ENCODE measurements at regions not wholly inside any gene's neighbourhood (a gene's known extent, or its start where the extent isn't known, plus 50 kb on each side); places are given as distances from the start of the nearest gene placed in this dataset.
"Not testable (repeated sequence)": the region's sequence is repeated elsewhere in the genome, so short reads cannot be mapped to it uniquely, and the experiment has no call there.

GRCh38 chr9:91512235-91512634 lies 88.6 kb upstream of the NFIL3 start:
- not testable (repeated sequence) for FAIRE-seq; DNase-seq (ENCODE audit: low spot score in 2 of 2)

- no peak for FAIRE-seq
- no peak for DNase-seq (ENCODE audit: low spot score in 2 of 2)
These were observed 80.0 kb upstream of the NFIL3 start for GRCh38 chr9:91503673-91504081.

GRCh38 chr9:91502913-91503672 lies 79.5 kb upstream of the NFIL3 start:
- FAIRE-seq (no peak), DNase-seq (ENCODE audit: low spot score in 2 of 2) (no peak)

DNA sequence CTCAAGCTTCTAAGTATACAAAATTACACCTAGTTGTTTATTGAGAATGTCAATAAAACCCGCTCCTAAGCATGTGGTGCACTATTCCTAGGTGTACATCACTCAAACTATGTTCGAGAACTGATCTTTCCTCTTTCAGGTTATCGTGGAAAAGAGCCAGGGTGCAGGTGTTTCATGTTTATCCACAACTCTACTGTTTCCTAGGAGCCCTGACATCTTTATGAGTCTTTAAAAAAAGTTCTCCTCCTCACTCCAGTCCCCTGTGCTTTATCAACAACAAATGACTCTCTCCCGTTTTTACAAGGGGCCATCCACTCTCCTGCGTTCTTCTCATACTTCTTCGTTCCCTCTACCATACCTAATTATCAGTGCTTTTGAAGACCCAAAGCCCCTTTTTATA lies 78.8 kb upstream of the NFIL3 start:
- no peak for FAIRE-seq
- DNase-seq (ENCODE audit: low spot score in 2 of 2) = no peak

GRCh38 chr9:91500509-91501014 lies 76.9 kb upstream of the NFIL3 start:
- DNase-seq (ENCODE audit: low spot score in 2 of 2) (no peak), FAIRE-seq (no peak)

GRCh38 chr9:91496351-91496750 lies 72.7 kb upstream of the NFIL3 start:
- no peak for DNase-seq (ENCODE audit: low spot score in 2 of 2)
- FAIRE-seq = no peak

- DNase-seq (ENCODE audit: low spot score in 2 of 2) = no peak
- no peak for FAIRE-seq
These were observed 71.8 kb upstream of the NFIL3 start for GRCh38 chr9:91495450-91495849.

- FAIRE-seq (no peak), DNase-seq (ENCODE audit: low spot score in 2 of 2) (no peak)
These were observed 71.1 kb upstream of the NFIL3 start for GRCh38 chr9:91494751-91495150.

DNA sequence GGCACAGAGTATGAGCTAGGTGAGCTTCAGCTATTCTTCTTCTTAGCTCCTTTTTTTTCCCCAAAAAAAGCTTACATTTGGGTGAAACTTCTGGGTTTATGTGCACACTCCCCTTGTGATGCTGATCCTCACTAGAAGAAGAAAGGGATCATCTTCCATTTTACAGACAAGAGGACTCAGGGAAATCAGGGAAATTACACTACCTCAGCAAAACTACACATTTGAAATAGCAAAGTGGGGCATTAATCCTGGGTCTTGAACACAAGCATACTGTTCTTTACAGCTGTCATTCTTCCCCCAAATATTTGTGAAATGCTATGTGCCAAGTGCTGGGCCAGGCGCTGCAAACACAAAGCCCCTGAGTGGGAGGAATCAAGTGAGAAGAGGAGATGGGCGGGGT lies 68.6 kb upstream of the NFIL3 start:
- DNase-seq (ENCODE audit: low spot score in 2 of 2) (no peak), FAIRE-seq (no peak)

DNA sequence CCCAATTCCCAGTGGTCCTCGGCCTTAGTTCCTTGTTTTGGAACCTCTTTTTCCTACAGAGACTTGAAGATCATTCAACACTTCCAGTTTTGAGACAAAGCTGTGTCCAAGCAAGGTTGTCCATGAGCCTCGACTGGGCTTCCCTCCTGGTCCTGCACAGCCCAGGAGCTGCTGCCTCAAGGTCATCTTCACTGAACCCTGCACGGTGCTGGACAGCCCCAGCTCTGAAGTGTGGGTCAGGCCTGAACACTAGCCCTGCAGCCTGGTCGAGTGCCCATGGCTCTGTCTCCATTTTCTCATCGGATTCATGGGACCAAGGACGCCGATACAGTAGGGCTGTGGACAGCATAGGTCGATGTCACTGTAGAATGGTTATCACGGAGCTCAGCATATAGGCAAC lies 68.0 kb upstream of the NFIL3 start:
- FAIRE-seq (no peak), DNase-seq (ENCODE audit: low spot score in 2 of 2) (no peak)

GRCh38 chr9:91489361-91489899 lies 65.8 kb upstream of the NFIL3 start:
- peak in 1 of 2 donors; percentile 16 for DNase-seq (ENCODE audit: low spot score in 2 of 2)
- FAIRE-seq = no peak

GRCh38 chr9:91488341-91488740 lies 64.7 kb upstream of the NFIL3 start:
- DNase-seq (ENCODE audit: low spot score in 2 of 2) (no peak), FAIRE-seq (no peak)

- DNase-seq (ENCODE audit: low spot score in 2 of 2) (no peak), FAIRE-seq (no peak)
These were observed 63.3 kb upstream of the NFIL3 start for GRCh38 chr9:91486699-91487497.

GRCh38 chr9:91485006-91485405 lies 61.4 kb upstream of the NFIL3 start:
- FAIRE-seq = no peak
- DNase-seq (ENCODE audit: low spot score in 2 of 2) = no peak

DNA sequence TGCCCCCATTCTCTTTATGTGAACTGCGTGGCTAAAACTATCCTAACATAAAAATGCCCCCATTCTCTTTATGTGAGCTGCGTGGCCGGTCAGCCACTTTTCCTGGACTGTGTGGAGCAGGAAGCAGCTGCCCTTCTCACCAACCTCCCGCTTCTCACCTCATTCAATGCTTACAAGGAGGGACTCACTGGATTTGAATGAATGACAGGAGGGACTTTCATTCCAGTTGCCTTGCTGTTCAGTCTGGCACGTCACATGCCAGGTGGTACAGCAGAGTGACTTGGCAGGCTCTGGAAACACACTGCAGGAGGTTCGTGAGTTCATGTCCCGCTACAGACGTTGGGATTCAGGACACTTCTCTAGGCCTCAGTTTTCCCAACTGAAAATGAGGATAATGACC lies 60.2 kb upstream of the NFIL3 start:
- FAIRE-seq = no peak

GRCh38 chr9:91483189-91483691 lies 59.6 kb upstream of the NFIL3 start:
- FAIRE-seq (no peak), DNase-seq (ENCODE audit: low spot score in 2 of 2) (peak in 1 of 2 donors; percentile 29)

More for the DNA sequence above, 60.2 kb upstream of the NFIL3 start:
- no peak for DNase-seq (ENCODE audit: low spot score in 2 of 2)

DNA sequence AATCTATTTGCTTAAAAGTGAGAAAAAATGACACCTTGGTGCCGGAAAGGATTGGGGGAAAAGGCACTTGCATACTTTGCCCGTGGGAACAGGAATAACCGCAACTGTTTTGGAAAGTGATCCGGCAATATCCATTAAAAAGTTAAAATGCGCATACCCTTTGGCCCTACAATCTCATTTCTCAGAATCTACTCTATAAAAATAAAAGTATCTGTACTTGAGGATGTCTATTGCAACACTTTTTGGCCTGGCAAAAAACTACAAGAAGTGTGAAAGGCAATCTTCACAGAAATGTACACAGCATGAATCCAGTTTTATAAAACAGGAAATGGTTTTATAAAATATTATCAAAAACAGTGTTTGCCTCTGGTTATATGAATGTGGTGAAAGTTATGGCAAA lies 58.3 kb upstream of the NFIL3 start:
- FAIRE-seq (no peak), DNase-seq (ENCODE audit: low spot score in 2 of 2) (no peak)

- DNase-seq (ENCODE audit: low spot score in 2 of 2) (no peak), FAIRE-seq (no peak)
These were observed 53.5 kb upstream of the NFIL3 start for GRCh38 chr9:91477106-91477505.

DNA sequence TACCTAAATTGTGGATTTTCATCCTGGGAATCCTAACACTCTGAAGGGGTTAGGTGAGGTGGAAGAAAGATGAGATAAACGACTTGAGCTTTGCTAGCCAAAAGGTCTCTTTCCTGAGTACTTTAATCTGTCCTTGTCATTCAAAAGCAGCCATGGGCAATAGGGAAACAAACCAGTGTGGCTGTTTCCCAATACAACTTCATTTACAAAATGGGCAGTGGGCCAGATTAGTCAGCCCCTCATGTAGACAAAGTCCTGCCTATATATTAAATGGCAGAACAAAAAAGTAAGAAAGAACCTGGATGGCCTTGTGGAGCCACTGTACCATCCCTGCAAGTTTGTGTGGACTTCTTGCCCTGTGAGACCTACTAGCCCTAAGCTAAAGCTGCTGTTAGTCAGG lies 51.0 kb upstream of the NFIL3 start:
- FAIRE-seq = no peak
- DNase-seq (ENCODE audit: low spot score in 2 of 2) = no peak

All from frontal cortex (tissue), 3 donors.